ENCODE measurements at regions not wholly inside any gene's neighbourhood (a gene's known extent, or its start where the extent isn't known, plus 50 kb on each side); places are given as distances from the start of the nearest gene placed in this dataset.
A peak's percentile ranks its signal among the peaks of the same experiment; 100 is the strongest.

GRCh38 chr14:34173916-34174315 lies 223.0 kb upstream of the EGLN3 start:
- WGBS, 2 donors: 89 to 100% methylated on average over 3 of the region's 3 CpGs
- Histone ChIP-seq H3K9me3 (no peaks in the 10 kb centered on the region), H3K4me1 (peaks cover 7 to 11% (median 7%) of the 10 kb centered on the region in 3 donors), H3K36me3 (no peaks in the 10 kb centered on the region), H3K4me3 (no peak overlapping the region), H3K27me3 (no peaks in the 10 kb centered on the region), H3K27ac (no peak overlapping the region)
- no peak for ATAC-seq
- no peak for TF ChIP-seq CTCF (IDR thresholded peaks at IDR 0.05)
- FAIRE-seq: no peak
- intact Hi-C loops (cut with DNase I): no loop called here
- no peak for DNase-seq

GRCh38 chr14:34172550-34173368 lies 221.9 kb upstream of the EGLN3 start:
- intact Hi-C loops (cut with DNase I): no loop called here
- no peak overlapping the region for H3K4me3 ChIP-seq
- 49 to 51% methylated on average over 6 of the region's 6 CpGs for WGBS, 2 donors
- FAIRE-seq (no peak), DNase-seq (no peak), ATAC-seq (peak in 2 of 4 donors; percentile 25 to 54)
- TF ChIP-seq CTCF (IDR thresholded peaks at IDR 0.05): no peak
- no peaks in the 10 kb centered on the region for H3K36me3 ChIP-seq
- peaks cover 7 to 11% (median 7%) of the 10 kb centered on the region in 3 donors for H3K4me1 ChIP-seq
- H3K9me3 ChIP-seq: no peaks in the 10 kb centered on the region
- H3K27me3 ChIP-seq: no peaks in the 10 kb centered on the region
- H3K27ac ChIP-seq: no peak overlapping the region

- H3K4me3 ChIP-seq: no peak overlapping the region
- TF ChIP-seq CTCF (IDR thresholded peaks at IDR 0.05): no peak
- ATAC-seq (peak in 2 of 4 donors; percentile 51 to 54), FAIRE-seq (no peak), DNase-seq (no peak)
- no peaks in the 10 kb centered on the region for H3K36me3 ChIP-seq
- no peaks in the 10 kb centered on the region for H3K27me3 ChIP-seq
- H3K27ac ChIP-seq: no peak overlapping the region
- peaks cover 7 to 11% (median 7%) of the 10 kb centered on the region in 3 donors for H3K4me1 ChIP-seq
- intact Hi-C loops (cut with DNase I): no loop called here
- H3K9me3 ChIP-seq: no peaks in the 10 kb centered on the region
- 7 to 11% methylated on average over 1 of the region's 1 CpG for whole genome bisulfite sequencing, 2 donors
Measured at GRCh38 chr14:34172173-34172451, 221.2 kb upstream of the EGLN3 start.

- no peak for TF ChIP-seq CTCF (IDR thresholded peaks at IDR 0.05)
- Histone ChIP-seq H3K9me3 (no peaks in the 10 kb centered on the region), H3K4me1 (peaks cover 7 to 11% (median 7%) of the 10 kb centered on the region in 3 donors), H3K36me3 (no peaks in the 10 kb centered on the region), H3K27me3 (no peaks in the 10 kb centered on the region), H3K27ac (no peak overlapping the region), H3K4me3 (no peak overlapping the region)
- DNase-seq: no peak
- no peak for ATAC-seq
- intact Hi-C loops (cut with DNase I): no loop called here
- FAIRE-seq: no peak
- 69 to 71% methylated on average over 8 of the region's 8 CpGs for WGBS, 2 donors
Measured at GRCh38 chr14:34171431-34172172, 220.7 kb upstream of the EGLN3 start.

- H3K27ac ChIP-seq: no peak overlapping the region
- H3K9me3 ChIP-seq: no peaks in the 10 kb centered on the region
- ATAC-seq: no peak
- no peak overlapping the region for H3K4me3 ChIP-seq
- no peak for TF ChIP-seq CTCF (IDR thresholded peaks at IDR 0.05)
- H3K36me3 ChIP-seq: no peaks in the 10 kb centered on the region
- H3K27me3 ChIP-seq: no peaks in the 10 kb centered on the region
- H3K4me1 ChIP-seq: peaks cover 7 to 11% (median 7%) of the 10 kb centered on the region in 3 donors
- intact Hi-C loops (cut with DNase I): no loop called here
- no peak for DNase-seq
- FAIRE-seq: no peak
- WGBS, 2 donors: 100% methylated on average over 1 of the region's 1 CpG
Measured at GRCh38 chr14:34170882-34171281, 220.0 kb upstream of the EGLN3 start.

All from pancreas (tissue), 10 donors.